A549 (cell line): ENCODE measurements at regions not wholly inside any gene's neighbourhood (a gene's known extent, or its start where the extent isn't known, plus 50 kb on each side); places are given as distances from the start of the nearest gene placed in this dataset.

Source experiments
- ATAC-seq, 2 experiments: fragments of 200-7000 bp in 1 of 2; fragments of >200 bp in 1 of 2; cut with Nextera tagmentation in 1 of 2; cut with Tn5 transposase in 1 of 2; 3 replicates each; pipeline versions ENCODE4 v1.8.0 to v1.9.1; 2018 to 2020; ENCODE audit warnings: mild to moderate bottlenecking in 1 of 2, moderate library complexity in 1 of 2
- CTCF ChIA-PET: fragments of 300-600 bp; sonication (Branson Sonifier 250); formaldehyde crosslinking; extraction: SDS; loops from one replicate; lab custom pipeline; 2021; ENCODE audit warnings: antibody characterized with exemption, inconsistent platforms; lab: Yijun Ruan, JAX
- POLR2A ChIA-PET: fragments of 350-600 bp; formaldehyde crosslinking; extraction: SDS; loops from one replicate; lab custom pipeline; 2021; ENCODE audit warnings: antibody characterized with exemption, inconsistent platforms; lab: Yijun Ruan, JAX
- DNase-seq, 2 experiments: peaks; one replicate each; pipeline versions ENCODE4 v3.0.0 to v3.0.0-alpha.2; 2011 to 2016; ENCODE audit warnings: low read depth in 1 of 2, low spot score in 1 of 2
- FAIRE-seq: peaks from 2 replicates; lab custom pipeline; 2011; peaks lifted over from hg19 to GRCh38; lab: Jason Lieb, UNC
- H3K27ac ChIP-seq, 2 experiments: fragments of >200 bp; sonication (Bioruptor Twin); formaldehyde crosslinking; 3 replicates each; pipeline ENCODE4 v1.5.1; 2016 to 2017
- H3K4me1 ChIP-seq: fragments of >200 bp; sonication (Bioruptor Twin); formaldehyde crosslinking; 3 replicates; pipeline ENCODE4 v1.6.1; 2016
- H3K4me2 ChIP-seq: fragments of >200 bp; sonication (Bioruptor Twin); formaldehyde crosslinking; 3 replicates; pipeline ENCODE4 v1.6.1; 2016
- H3K4me3 ChIP-seq: fragments of >200 bp; sonication (Bioruptor Twin); formaldehyde crosslinking; 3 replicates; pipeline ENCODE4 v1.5.1; 2016
- H3K9me3 ChIP-seq: fragments of >200 bp; sonication (Bioruptor Twin); formaldehyde crosslinking; 3 replicates; pipeline ENCODE4 v1.6.1; 2016
- ATOH8 ChIP-seq: fragments of 250-450 bp; sonication (Bioruptor Pico); IDR thresholded peaks from 2 replicates; pipeline ENCODE4 v1.5.0; 2020; ENCODE audit warnings: low read depth, mild to moderate bottlenecking, moderate library complexity
- BCL3 ChIP-seq: fragments of >200 bp; sonication (Bioruptor Twin); formaldehyde crosslinking; IDR thresholded peaks from 3 replicates; pipeline ENCODE4 v1.6.1; 2016
- BHLHE40 ChIP-seq: IDR thresholded peaks from 2 replicates; pipeline ENCODE4 v1.6.1; 2012; ENCODE audit warnings: low read depth, low read length, inconsistent platforms
- CBX2 ChIP-seq: fragments of 200-600 bp; sonication (generic); IDR thresholded peaks from 2 replicates; pipeline ENCODE4 v1.6.1; 2016; ENCODE audit warnings: low read depth, mild to moderate bottlenecking, borderline replicate concordance
- CBX8 ChIP-seq: fragments of 200-600 bp; sonication (generic); IDR thresholded peaks from 2 replicates; pipeline ENCODE4 v1.6.1; 2016
- CHD2 ChIP-seq: fragments of 150-350 bp; IDR thresholded peaks from 2 replicates; pipeline ENCODE4 v1.6.1; 2014; ENCODE audit warnings: low read length; ENCODE audit not compliant: partially characterized antibody
- CTCF ChIP-seq: fragments of >200 bp; sonication (Bioruptor Twin); formaldehyde crosslinking; IDR thresholded peaks from 3 replicates; pipeline ENCODE4 v1.5.1; 2016
- ELK1 ChIP-seq: fragments of 150-350 bp; IDR thresholded peaks from 2 replicates; pipeline ENCODE4 v1.6.1; 2014; ENCODE audit warnings: low read depth, mild to moderate bottlenecking, low read length
- EP300 ChIP-seq, 2 experiments: fragments of >200 bp; sonication (Bioruptor Twin); formaldehyde crosslinking; IDR thresholded peaks; 2 replicates in 1 of 2; 3 replicates in 1 of 2; pipeline ENCODE4 v1.6.1; 2016 to 2017
- FOSB ChIP-seq: fragments of 250-450 bp; sonication (Bioruptor Pico); IDR thresholded peaks from 2 replicates; pipeline ENCODE4 v1.5.0; 2020; ENCODE audit warnings: mild to moderate bottlenecking, moderate library complexity
- FOSL2 ChIP-seq, 2 experiments: fragments of 450-650 bp in 1 of 2; fragments of >200 bp in 1 of 2; sonication (Bioruptor Twin) in 1 of 2; formaldehyde crosslinking; IDR thresholded peaks; 2 replicates each; pipeline versions ENCODE4 v1.5.0 to v1.6.1; 2016 to 2020; ENCODE audit warnings: mild to moderate bottlenecking in 1 of 2, moderate library complexity in 1 of 2
- GATA3 ChIP-seq: IDR thresholded peaks from 2 replicates; pipeline ENCODE4 v1.6.1; 2012; ENCODE audit warnings: borderline replicate concordance
- HES2 ChIP-seq: fragments of >200 bp; sonication (Bioruptor Twin); formaldehyde crosslinking; IDR thresholded peaks from 2 replicates; pipeline ENCODE4 v1.6.1; 2016
- HOXB5 ChIP-seq: fragments of 250-450 bp; sonication (Bioruptor Pico); IDR thresholded peaks from 2 replicates; pipeline ENCODE4 v1.5.0; 2020; ENCODE audit warnings: mild to moderate bottlenecking, moderate library complexity
- KDM1A ChIP-seq: fragments of 200-600 bp; sonication (generic); IDR thresholded peaks from 2 replicates; pipeline ENCODE4 v1.6.1; 2016; ENCODE audit warnings: low read depth, mild to moderate bottlenecking
- KDM5A ChIP-seq: fragments of 200-600 bp; sonication (generic); IDR thresholded peaks from 2 replicates; pipeline ENCODE4 v1.6.1; 2016; ENCODE audit warnings: antibody characterized with exemption, mild to moderate bottlenecking
- MAFK ChIP-seq: fragments of 450-650 bp; IDR thresholded peaks from 2 replicates; pipeline ENCODE4 v1.6.1; 2014; ENCODE audit not compliant: partially characterized antibody
- MAX ChIP-seq: IDR thresholded peaks from 2 replicates; pipeline ENCODE4 v1.6.1; 2012
- NFE2L2 ChIP-seq: fragments of 150-350 bp; conservative IDR thresholded peaks from 2 replicates; pipeline ENCODE4 v1.6.1; 2014; ENCODE audit warnings: low read length
- NPAS2 ChIP-seq: fragments of 250-450 bp; sonication (Bioruptor Pico); IDR thresholded peaks from 2 replicates; pipeline ENCODE4 v1.8.0; 2022; ENCODE audit warnings: mild to moderate bottlenecking, moderate library complexity, borderline replicate concordance
- PHF8 ChIP-seq: fragments of 200-600 bp; sonication (generic); IDR thresholded peaks from 2 replicates; pipeline ENCODE4 v1.6.1; 2016; ENCODE audit warnings: low read depth, mild to moderate bottlenecking, antibody characterized with exemption, moderate library complexity, borderline replicate concordance
- POLR2AphosphoS2 ChIP-seq: conservative IDR thresholded peaks from 2 replicates; pipeline ENCODE4 v1.6.1; 2012; ENCODE audit warnings: low read length, improper control_type of control experiment, inconsistent platforms
- RAD21 ChIP-seq, 2 experiments: fragments of >200 bp in 1 of 2; sonication (Bioruptor Twin) in 1 of 2; formaldehyde crosslinking in 1 of 2; IDR thresholded peaks in 1 of 2; conservative IDR thresholded peaks in 1 of 2; 2 replicates in 1 of 2; 3 replicates in 1 of 2; pipeline ENCODE4 v1.6.1; 2012 to 2018; ENCODE audit warnings: inconsistent platforms in 1 of 2
- RNF2 ChIP-seq: fragments of 200-600 bp; sonication (generic); IDR thresholded peaks from 2 replicates; pipeline ENCODE4 v1.6.1; 2016; ENCODE audit warnings: low read depth, mild to moderate bottlenecking, antibody characterized with exemption, moderate library complexity, borderline replicate concordance
- SMC3 ChIP-seq: fragments of >200 bp; sonication (Bioruptor Twin); formaldehyde crosslinking; IDR thresholded peaks from 3 replicates; pipeline ENCODE4 v1.6.1; 2018; ENCODE audit warnings: inconsistent platforms
- SREBF2 ChIP-seq: fragments of 450-650 bp; IDR thresholded peaks from 2 replicates; pipeline ENCODE4 v1.6.1; 2014; ENCODE audit warnings: mild to moderate bottlenecking, moderate library complexity
- ZC3H11A ChIP-seq: fragments of 450-650 bp; IDR thresholded peaks from 2 replicates; pipeline ENCODE4 v1.6.1; 2014; ENCODE audit warnings: antibody characterized with exemption, mild to moderate bottlenecking
- ZFP36 ChIP-seq: fragments of 450-650 bp; IDR thresholded peaks from 2 replicates; pipeline ENCODE4 v1.6.1; 2014; ENCODE audit warnings: borderline replicate concordance; ENCODE audit not compliant: partially characterized antibody
- ZNF302 ChIP-seq: fragments of 250-450 bp; sonication (Bioruptor Pico); IDR thresholded peaks from 2 replicates; pipeline ENCODE4 v1.9.0; 2021; ENCODE audit warnings: inconsistent platforms, mild to moderate bottlenecking, moderate library complexity
- ZSCAN20 ChIP-seq: fragments of 250-450 bp; sonication (Bioruptor Pico); IDR thresholded peaks from 2 replicates; pipeline ENCODE4 v1.8.0; 2022; ENCODE audit warnings: mild to moderate bottlenecking, moderate library complexity
- WGBS: methylation state at CpG from one replicate; pipeline ENCODE4 v1.1.6; 2017; ENCODE audit errors: missing lambda C conversion rate; 5-methylcytosine and 5-hydroxymethylcytosine counted together

- POLR2A ChIA-PET: no interaction called here
- no peak overlapping the region for H3K4me2 ChIP-seq
- H3K4me3 ChIP-seq: no peak overlapping the region
- ATAC-seq: no peak
- H3K9me3 ChIP-seq: no peaks in the 10 kb centered on the region
- CTCF ChIA-PET: no interaction called here
- H3K4me1 ChIP-seq: no peaks in the 10 kb centered on the region
- H3K27ac ChIP-seq: no peak overlapping the region
- DNase-seq: no peak
- FAIRE-seq: no peak
- TF ChIP-seq FOSL2 (IDR thresholded peaks at IDR 0.05) (no peak), FOSL2 (CRISPR knock-in tag; IDR thresholded peaks at IDR 0.05) (no peak), ZFP36 (no peak), BHLHE40 (no peak), RAD21 (conservative IDR thresholded peaks at IDR 0.05 in 1 of 2, IDR thresholded peaks at IDR 0.05 in 1 of 2) (no peak), KDM5A (no peak), RNF2 (no peak), SREBF2 (no peak), ATOH8 (no peak), NFE2L2 (no peak), BCL3 (no peak)
Observed at GRCh38 chr6:169944061-169944337, 192.6 kb downstream of the ERMARD start.

GRCh38 chr6:169943241-169944060 lies 192.0 kb downstream of the ERMARD start:
- Histone ChIP-seq H3K9me3 (no peaks in the 10 kb centered on the region), H3K4me2 (no peak overlapping the region), H3K4me3 (no peak overlapping the region), H3K27ac (no peak overlapping the region), H3K4me1 (no peaks in the 10 kb centered on the region)
- FAIRE-seq (no peak), DNase-seq (no peak), ATAC-seq (no peak)
- CTCF ChIA-PET: no interaction called here
- TF ChIP-seq POLR2AphosphoS2: no peak
- TF ChIP-seq ZFP36: no peak
- no peak for TF ChIP-seq SMC3
- TF ChIP-seq KDM5A: no peak
- POLR2A ChIA-PET: no interaction called here
- 41% methylated on average over 7 of the region's 7 CpGs for WGBS

- TF ChIP-seq MAX (no peak), CBX8 (no peak), RNF2 (no peak), ZSCAN20 (CRISPR knock-in tag) (no peak), HOXB5 (CRISPR knock-in tag) (no peak), NPAS2 (CRISPR knock-in tag) (no peak), ZNF302 (CRISPR knock-in tag) (no peak), CHD2 (no peak), FOSB (CRISPR knock-in tag) (no peak), EP300 (IDR thresholded peaks at IDR 0.05) (no peak), HES2 (no peak), GATA3 (no peak), ZC3H11A (no peak), CTCF (no peak), ELK1 (no peak), NFE2L2 (no peak), KDM1A (no peak), MAFK (no peak), CBX2 (no peak), PHF8 (no peak)
- DNase-seq: no peak
- H3K4me1 ChIP-seq: no peaks in the 10 kb centered on the region
- no peak for ATAC-seq
- H3K9me3 ChIP-seq: no peaks in the 10 kb centered on the region
- H3K4me2 ChIP-seq: no peak overlapping the region
- no peak overlapping the region for H3K27ac ChIP-seq
- H3K4me3 ChIP-seq: no peak overlapping the region
- ChIA-PET CTCF (interaction anchor here (1.6 kb wide), 1 partner anchor 51 kb away, joined by 3 read pairs; no protein-coding TSS in a partner anchor), POLR2A (no interaction called here)
- no peak for FAIRE-seq
Observed at GRCh38 chr6:169942173-169942572, 190.8 kb downstream of the ERMARD start.
